LNCAP (cell line): ENCODE measurements at regions not wholly inside any gene's neighbourhood (a gene's known extent, or its start where the extent isn't known, plus 50 kb on each side); places are given as distances from the start of the nearest gene placed in this dataset.

Experiments used
- CTCF ChIP-seq: fragments of 450-650 bp; IDR thresholded peaks from 2 replicates; pipeline ENCODE4 v1.5.1; 2017; ENCODE audit warnings: mild to moderate bottlenecking

- TF ChIP-seq CTCF: no peak
Observed at GRCh38 chr13:61170856-61171255, 244.8 kb downstream of the PCDH20 start.

- TF ChIP-seq CTCF: no peak
Observed at GRCh38 chr13:61162636-61163035, 253.0 kb downstream of the PCDH20 start.

GRCh38 chr13:61162106-61162505, 253.5 kb downstream of the PCDH20 start:
- TF ChIP-seq CTCF: no peak

- no peak for TF ChIP-seq CTCF
Observed at GRCh38 chr13:61156753-61157152, 258.9 kb downstream of the PCDH20 start.

- no peak for TF ChIP-seq CTCF
Observed at GRCh38 chr13:61151062-61151461, 264.6 kb downstream of the PCDH20 start.

- TF ChIP-seq CTCF: no peak
Observed at GRCh38 chr13:61149331-61149730, 266.3 kb downstream of the PCDH20 start.

GRCh38 chr13:61148691-61149315, 266.8 kb downstream of the PCDH20 start:
- TF ChIP-seq CTCF: no peak

GRCh38 chr13:61148211-61148610, 267.4 kb downstream of the PCDH20 start:
- TF ChIP-seq CTCF: no peak
